H1 (cell line): ENCODE measurements at regions not wholly inside any gene's neighbourhood (a gene's known extent, or its start where the extent isn't known, plus 50 kb on each side); places are given as distances from the start of the nearest gene placed in this dataset.

Experiments
- CTCF ChIA-PET: fragments of 300-600 bp; sonication (Branson Sonifier 250); formaldehyde crosslinking; loops from one replicate; lab custom pipeline; 2021; ENCODE audit not compliant: partially characterized antibody; lab: Charles Lee
- POLR2A ChIA-PET: fragments of 300-600 bp; sonication (Branson Sonifier 250); formaldehyde crosslinking; loops from one replicate; lab custom pipeline; 2021; ENCODE audit warnings: inconsistent platforms; ENCODE audit not compliant: partially characterized antibody; lab: Charles Lee
- DNase-seq, 2 experiments: peaks; one replicate each; pipeline versions ENCODE4 v3.0.0 to v3.0.0-alpha.2; 2010 to 2022; ENCODE audit warnings: low spot score in 2 of 2, low read depth in 1 of 2, mixed read lengths in 1 of 2
- FAIRE-seq: peaks from 2 replicates; lab custom pipeline; 2011; peaks lifted over from hg19 to GRCh38; lab: Jason Lieb, UNC
- H2AFZ ChIP-seq: 2 replicates; pipeline ENCODE4 v1.8.1; 2012; ENCODE audit warnings: low read length, inconsistent platforms
- H2AK5ac ChIP-seq: 2 replicates; pipeline ENCODE4 v1.6.1; 2013; ENCODE audit warnings: low read depth, low read length
- H2BK120ac ChIP-seq: replicated peaks from 2 replicates; pipeline ENCODE3; 2013; ENCODE audit warnings: low read depth, low read length, inconsistent platforms
- H2BK12ac ChIP-seq: 2 replicates; pipeline ENCODE4 v1.6.1; 2013; ENCODE audit warnings: low read depth, low read length
- H2BK15ac ChIP-seq: 2 replicates; pipeline ENCODE4 v1.6.1; 2013; ENCODE audit warnings: low read length
- H2BK20ac ChIP-seq: 2 replicates; pipeline ENCODE4 v1.6.1; 2013; ENCODE audit warnings: low read length
- H2BK5ac ChIP-seq: 2 replicates; pipeline ENCODE4 v1.6.1; 2013; ENCODE audit warnings: low read depth, low read length
- H3K14ac ChIP-seq: 2 replicates; pipeline ENCODE4 v1.6.1; 2013; ENCODE audit warnings: inconsistent platforms; ENCODE audit not compliant: insufficient read length
- H3K18ac ChIP-seq: 2 replicates; pipeline ENCODE4 v1.6.1; 2013; ENCODE audit warnings: low read length; ENCODE audit errors: extremely low read depth
- H3K23ac ChIP-seq: 2 replicates; pipeline ENCODE4 v1.6.1; 2013; ENCODE audit warnings: inconsistent platforms; ENCODE audit not compliant: insufficient read length
- H3K23me2 ChIP-seq: 2 replicates; pipeline ENCODE4 v1.6.1; 2013; ENCODE audit warnings: low read depth, low read length
- H3K27ac ChIP-seq: 2 replicates; pipeline ENCODE4 v1.6.1; 2011; ENCODE audit warnings: low read depth, low read length, inconsistent platforms
- H3K27me3 ChIP-seq, 4 experiments: replicated peaks in 1 of 4; 1 replicate in 1 of 4; 2 replicates in 3 of 4; pipeline versions ENCODE4 v1.6.1 to v1.8.1; 2011 to 2013; ENCODE audit warnings: low read length in 3 of 4, mild to moderate bottlenecking in 3 of 4, inconsistent platforms in 2 of 4, mixed read lengths in 2 of 4, moderate library complexity in 1 of 4; ENCODE audit not compliant: control insufficient read depth in 3 of 4, insufficient read depth in 3 of 4; ENCODE audit errors: extremely low read depth in 1 of 4
- H3K36me3 ChIP-seq, 4 experiments: 2 replicates each; pipeline versions ENCODE4 v1.6.1 to v1.8.1; 2011 to 2013; ENCODE audit warnings: mild to moderate bottlenecking in 4 of 4, low read length in 3 of 4, moderate library complexity in 2 of 4, control low read depth in 1 of 4, inconsistent platforms in 1 of 4; ENCODE audit not compliant: insufficient read depth in 4 of 4, control insufficient read depth in 2 of 4
- H3K4ac ChIP-seq: replicated peaks from 2 replicates; pipeline ENCODE3; 2013; ENCODE audit warnings: low read length, low read depth, mixed read lengths, inconsistent platforms; ENCODE audit not compliant: insufficient read length
- H3K4me1 ChIP-seq, 4 experiments: replicated peaks in 1 of 4; 1 replicate in 1 of 4; 2 replicates in 3 of 4; pipeline versions ENCODE4 v1.6.1 to v1.8.1; 2011 to 2013; ENCODE audit warnings: low read length in 3 of 4, inconsistent platforms in 2 of 4, mixed read lengths in 1 of 4; ENCODE audit not compliant: insufficient read depth in 4 of 4, control insufficient read depth in 3 of 4
- H3K4me2 ChIP-seq, 2 experiments: 2 replicates each; pipeline versions ENCODE4 v1.6.1 to v1.8.1; 2011 to 2013; ENCODE audit warnings: low read depth in 2 of 2, low read length in 2 of 2, control low read depth in 1 of 2, inconsistent platforms in 1 of 2, mild to moderate bottlenecking in 1 of 2; ENCODE audit not compliant: insufficient read depth in 1 of 2
- H3K4me3 ChIP-seq, 4 experiments: fragments of 200-600, 300-600 bp in 1 of 4; sonication (generic), shearing (Covaris generic), sonication (Bioruptor Twin) in 1 of 4; 2 replicates each; pipeline versions ENCODE4 v1.5.1 to v1.8.1; 2011 to 2016; ENCODE audit warnings: low read length in 4 of 4, low read depth in 3 of 4, control low read depth in 2 of 4, inconsistent platforms in 2 of 4, mild to moderate bottlenecking in 2 of 4, mixed read lengths in 1 of 4, moderate library complexity in 1 of 4; ENCODE audit not compliant: insufficient read depth in 2 of 4; ENCODE audit errors: extremely low read depth in 1 of 4
- H3K56ac ChIP-seq: replicated peaks from 2 replicates; pipeline ENCODE3; 2013; ENCODE audit warnings: low read depth, mild to moderate bottlenecking, mixed read lengths, low read length, inconsistent platforms; ENCODE audit not compliant: insufficient read length
- H3K79me1 ChIP-seq: 2 replicates; pipeline ENCODE4 v1.6.1; 2013; ENCODE audit warnings: low read depth, low read length, control low read depth
- H3K79me2 ChIP-seq, 2 experiments: 2 replicates each; pipeline versions ENCODE4 v1.6.1 to v1.8.1; 2012 to 2013; ENCODE audit warnings: low read length in 2 of 2, mild to moderate bottlenecking in 2 of 2, inconsistent platforms in 1 of 2; ENCODE audit not compliant: insufficient read depth in 2 of 2, control insufficient read depth in 1 of 2
- H3K9ac ChIP-seq, 4 experiments: replicated peaks in 1 of 4; 1 replicate in 1 of 4; 2 replicates in 3 of 4; pipeline versions ENCODE4 v1.6.1 to v1.8.1; 2011 to 2013; ENCODE audit warnings: low read depth in 3 of 4, low read length in 3 of 4, control low read depth in 2 of 4, mild to moderate bottlenecking in 2 of 4, moderate library complexity in 2 of 4, inconsistent platforms in 1 of 4; ENCODE audit errors: extremely low read depth in 1 of 4
- H3K9me3 ChIP-seq, 2 experiments: 2 replicates each; pipeline versions ENCODE4 v1.6.1 to v1.8.1; 2012 to 2013; ENCODE audit warnings: mild to moderate bottlenecking in 2 of 2, moderate library complexity in 2 of 2, control low read depth in 1 of 2, inconsistent platforms in 1 of 2, low read depth in 1 of 2, low read length in 1 of 2, mixed read lengths in 1 of 2; ENCODE audit not compliant: insufficient read depth in 2 of 2
- H4K20me1 ChIP-seq, 2 experiments: replicated peaks in 1 of 2; 2 replicates each; pipeline versions ENCODE3 to v1.8.1; 2011 to 2013; ENCODE audit warnings: inconsistent platforms in 2 of 2, low read length in 2 of 2, mild to moderate bottlenecking in 1 of 2; ENCODE audit not compliant: insufficient read depth in 2 of 2, control insufficient read depth in 1 of 2
- H4K5ac ChIP-seq: 2 replicates; pipeline ENCODE4 v1.6.1; 2013; ENCODE audit warnings: low read length, low read depth, mixed read lengths, inconsistent platforms; ENCODE audit not compliant: insufficient read length
- H4K8ac ChIP-seq: 2 replicates; pipeline ENCODE4 v1.8.0; 2013; ENCODE audit warnings: mild to moderate bottlenecking, moderate library complexity, low read length, inconsistent platforms; ENCODE audit not compliant: insufficient read depth; ENCODE audit errors: extremely low read depth
- H4K91ac ChIP-seq: replicated peaks from 2 replicates; pipeline ENCODE3; 2013; ENCODE audit warnings: low read length, mixed read lengths, inconsistent platforms; ENCODE audit not compliant: insufficient read length
- ATF2 ChIP-seq: IDR thresholded peaks from 2 replicates; pipeline ENCODE4 v1.6.1; 2012; ENCODE audit warnings: low read length, inconsistent platforms
- BCL11A ChIP-seq, 2 experiments: IDR thresholded peaks; one replicate each; pipeline ENCODE4 v1.6.1; 2011; ENCODE audit warnings: low read depth in 2 of 2, low read length in 2 of 2, mild to moderate bottlenecking in 2 of 2
- SUZ12 ChIP-seq: fragments of 200-600 bp; sonication (generic); IDR thresholded peaks from 2 replicates; pipeline ENCODE4 v1.6.1; 2012; ENCODE audit warnings: mild to moderate bottlenecking, inconsistent platforms, low read length, moderate library complexity, mixed read lengths
- WGBS, 2 experiments: shearing (Covaris generic) in 1 of 2; methylation state at CpG; one replicate each; pipeline versions ENCODE4 v1.1.6 to v1.1.7; 2013 to 2015; ENCODE audit warnings: low lambda C conversion rate in 2 of 2, mixed read lengths in 2 of 2, inconsistent platforms in 1 of 2, low coverage in 1 of 2, missing lambda C conversion rate in 1 of 2; ENCODE audit not compliant: insufficient replicate concordance in 2 of 2, insufficient coverage in 1 of 2, insufficient read length in 1 of 2; ENCODE audit errors: extremely low coverage in 1 of 2, missing lambda C conversion rate in 1 of 2; 5-methylcytosine and 5-hydroxymethylcytosine counted together

- no peak overlapping the region for H3K4me2 ChIP-seq
- 89% methylated on average over 6 of the region's 6 CpGs; no CpG with 5 or more reads in 1 of the 2 experiments for WGBS, 2 experiments
- H3K9ac ChIP-seq, result no peak overlapping the region
- no peak for DNase-seq
- CTCF ChIA-PET, result no interaction called here
- no peak overlapping the region for H4K91ac ChIP-seq
- H3K9me3 ChIP-seq, result no peaks in the 10 kb centered on the region
- TF ChIP-seq ATF2 (no peak), BCL11A (IDR thresholded peaks at IDR 0.05; ENCODE audit: low read depth in 2 of 2, low read length in 2 of 2) (no peak), SUZ12 (no peak)
- TF ChIP-seq, all 59 proteins: peak for 0
- Histone ChIP-seq H3K18ac (no peak overlapping the region), H3K56ac (no peak overlapping the region), H2AK5ac (no peak overlapping the region), H3K79me2 (no peaks in the 10 kb centered on the region), H2AFZ (no peak overlapping the region), H3K4me1 (peaks cover 0 to 3% (median 1%) of the 10 kb centered on the region in 4 experiments; a peak in 3 of 7 replicates), H4K8ac (no peak overlapping the region), H2BK20ac (no peak overlapping the region), H4K5ac (no peak overlapping the region), H3K14ac (no peak overlapping the region), H2BK120ac (no peak overlapping the region), H4K20me1 (no peaks in the 10 kb centered on the region), H3K4me3 (no peak overlapping the region), H2BK5ac (no peak overlapping the region), H2BK12ac (no peak overlapping the region), H3K23me2 (no peaks in the 10 kb centered on the region), H3K4ac (no peak overlapping the region), H2BK15ac (no peak overlapping the region), H3K79me1 (no peaks in the 10 kb centered on the region), H3K23ac (no peak overlapping the region), H3K27ac (no peak overlapping the region), H3K27me3 (no peaks in the 10 kb centered on the region), H3K36me3 (no peaks in the 10 kb centered on the region)
- POLR2A ChIA-PET, result no interaction called here
- no peak for FAIRE-seq
These were observed 499.1 kb upstream of the HS6ST1 start for GRCh38 chr2:128817813-128818212.
